Muscle of leg (tissue), 3 donors: ENCODE measurements at regions not wholly inside any gene's neighbourhood (a gene's known extent, or its start where the extent isn't known, plus 50 kb on each side); places are given as distances from the start of the nearest gene placed in this dataset.
"Not testable (repeated sequence)": the region's sequence is repeated elsewhere in the genome, so short reads cannot be mapped to it uniquely, and the experiment has no call there.

Experiments
- DNase-seq: peaks from one replicate; pipeline ENCODE4 v3.0.0; 2013
- H3K27ac ChIP-seq: one replicate; pipeline ENCODE4 v1.5.1; 2013; ENCODE audit warnings: mild to moderate bottlenecking, low read length, control low read depth
- H3K27me3 ChIP-seq: one replicate; pipeline ENCODE4 v1.6.1; 2013; ENCODE audit warnings: low read length; ENCODE audit not compliant: control insufficient read depth, insufficient read depth
- H3K36me3 ChIP-seq: one replicate; pipeline ENCODE4 v1.6.1; 2013; ENCODE audit warnings: low read length; ENCODE audit not compliant: control insufficient read depth, insufficient read depth
- H3K4me1 ChIP-seq: one replicate; pipeline ENCODE4 v1.6.1; 2013; ENCODE audit warnings: low read length; ENCODE audit not compliant: control insufficient read depth, insufficient read depth
- H3K4me3 ChIP-seq: one replicate; pipeline ENCODE4 v1.5.1; 2013; ENCODE audit warnings: low read length, control low read depth
- H3K9me3 ChIP-seq: replicated peaks from 2 replicates; pipeline ENCODE4 v1.6.1; 2013; ENCODE audit warnings: low read depth, low read length; ENCODE audit not compliant: control insufficient read depth
- WGBS: methylation state at CpG from one replicate; pipeline ENCODE4 v1.1.5; 2013; ENCODE audit warnings: missing lambda C conversion rate; ENCODE audit not compliant: insufficient coverage; 5-methylcytosine and 5-hydroxymethylcytosine counted together

DNA sequence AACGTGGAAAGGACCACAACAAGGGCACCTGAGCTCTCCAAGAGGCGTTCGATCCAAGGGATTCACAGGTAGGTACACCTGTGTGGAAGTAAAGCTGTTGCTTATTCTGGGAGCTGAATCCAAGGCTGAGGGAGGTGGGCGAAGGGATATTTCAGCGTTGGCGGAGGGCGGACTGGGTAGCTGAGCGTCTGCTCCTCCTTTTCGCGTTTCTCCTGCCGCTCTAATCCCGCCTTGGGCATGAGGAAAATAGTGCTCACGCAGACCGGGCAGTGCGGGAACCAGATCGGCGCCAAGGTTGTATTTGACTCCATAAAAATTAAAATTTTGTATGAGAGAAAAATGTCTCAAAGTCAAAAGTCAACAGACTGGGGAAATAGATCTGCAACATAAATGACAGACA, 3966.2 kb upstream of the OR11H1 start:
- not testable (repeated sequence) for H3K4me3 ChIP-seq, H3K27ac ChIP-seq, H3K36me3 ChIP-seq, H3K9me3 ChIP-seq, DNase-seq, H3K27me3 ChIP-seq, H3K4me1 ChIP-seq
- 70% methylated on average over 17 of the region's 17 CpGs for WGBS

GRCh38 chr22:11568837-11569563, 3959.0 kb upstream of the OR11H1 start:
- WGBS: 59% methylated on average over 8 of the region's 11 CpGs
- peaks cover 34% of the 10 kb centered on the region for H3K9me3 ChIP-seq
- not testable (repeated sequence) for DNase-seq

GRCh38 chr22:11569564-11569940, 3958.4 kb upstream of the OR11H1 start:
- peaks cover 39% of the 10 kb centered on the region for H3K9me3 ChIP-seq
- 60% methylated on average over 5 of the region's 5 CpGs for WGBS
- not testable (repeated sequence) for H3K27ac ChIP-seq, H3K27me3 ChIP-seq, DNase-seq, H3K4me1 ChIP-seq, H3K36me3 ChIP-seq, H3K4me3 ChIP-seq

More at GRCh38 chr22:11568837-11569563, 3959.0 kb upstream of the OR11H1 start:
- H3K36me3 ChIP-seq, H3K4me3 ChIP-seq, H3K27me3 ChIP-seq, H3K4me1 ChIP-seq, H3K27ac ChIP-seq: not testable (repeated sequence)

GRCh38 chr22:11573154-11573553, 3954.8 kb upstream of the OR11H1 start:
- not testable (repeated sequence) for H3K4me1 ChIP-seq, H3K4me3 ChIP-seq, H3K36me3 ChIP-seq, H3K27ac ChIP-seq, H3K27me3 ChIP-seq, DNase-seq
- 57% methylated on average over 4 of the region's 6 CpGs for WGBS
- H3K9me3 ChIP-seq: peaks cover 58% of the 10 kb centered on the region

DNA sequence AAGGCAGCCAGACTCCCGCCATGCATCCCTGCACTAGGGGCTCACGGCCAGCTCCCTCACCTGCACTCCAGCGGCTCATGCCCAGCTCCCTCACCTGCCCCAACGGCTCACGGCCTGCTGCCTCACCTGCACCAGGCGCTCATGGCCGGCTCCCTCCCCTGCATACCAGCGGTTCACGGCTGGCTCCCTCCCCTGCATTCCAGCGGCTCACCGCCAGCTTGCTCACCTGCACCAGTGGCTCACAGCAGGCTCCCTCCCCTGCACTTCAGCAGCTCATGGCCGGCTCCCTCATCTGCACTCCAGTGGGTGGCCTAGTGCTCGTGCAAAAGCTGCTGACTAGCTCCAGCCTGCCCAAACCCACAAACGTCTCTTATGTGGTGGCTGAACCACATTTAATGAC, 3953.8 kb upstream of the OR11H1 start:
- not testable (repeated sequence) for H3K4me3 ChIP-seq, H3K27me3 ChIP-seq, H3K27ac ChIP-seq, H3K36me3 ChIP-seq, DNase-seq, H3K4me1 ChIP-seq
- peaks cover 59% of the 10 kb centered on the region for H3K9me3 ChIP-seq
- 78% methylated on average over 14 of the region's 14 CpGs for WGBS

- not testable (repeated sequence) for H3K27ac ChIP-seq, H3K4me1 ChIP-seq, H3K36me3 ChIP-seq, H3K4me3 ChIP-seq, DNase-seq, H3K27me3 ChIP-seq
- H3K9me3 ChIP-seq: peaks cover 57% of the 10 kb centered on the region
- 47% methylated on average over 4 of the region's 4 CpGs for WGBS
Measured at GRCh38 chr22:11574659-11575058, 3953.3 kb upstream of the OR11H1 start.

DNA sequence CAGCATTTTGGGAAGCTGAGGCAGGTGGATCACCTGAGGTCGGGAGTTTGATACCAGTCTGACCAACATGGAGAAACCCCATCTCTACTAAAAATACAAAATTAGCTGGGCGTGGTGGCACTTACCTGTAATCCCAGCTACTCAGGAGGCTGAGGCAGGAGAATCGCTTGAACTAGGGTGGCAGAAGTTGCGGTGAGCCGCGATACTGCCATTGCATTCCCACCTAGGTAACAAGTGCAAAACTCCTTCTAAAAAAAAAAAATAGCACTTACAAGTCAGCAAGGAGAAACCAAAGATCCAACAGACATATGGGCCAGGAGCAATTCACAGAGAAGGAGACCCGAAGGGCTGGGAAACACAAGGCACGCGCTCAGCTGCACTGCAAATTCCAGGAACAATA, 3951.3 kb upstream of the OR11H1 start:
- H3K36me3 ChIP-seq, H3K4me1 ChIP-seq, DNase-seq, H3K4me3 ChIP-seq, H3K27ac ChIP-seq, H3K27me3 ChIP-seq: not testable (repeated sequence)
- 72% methylated on average over 9 of the region's 9 CpGs for WGBS
- peaks cover 55% of the 10 kb centered on the region for H3K9me3 ChIP-seq

DNA sequence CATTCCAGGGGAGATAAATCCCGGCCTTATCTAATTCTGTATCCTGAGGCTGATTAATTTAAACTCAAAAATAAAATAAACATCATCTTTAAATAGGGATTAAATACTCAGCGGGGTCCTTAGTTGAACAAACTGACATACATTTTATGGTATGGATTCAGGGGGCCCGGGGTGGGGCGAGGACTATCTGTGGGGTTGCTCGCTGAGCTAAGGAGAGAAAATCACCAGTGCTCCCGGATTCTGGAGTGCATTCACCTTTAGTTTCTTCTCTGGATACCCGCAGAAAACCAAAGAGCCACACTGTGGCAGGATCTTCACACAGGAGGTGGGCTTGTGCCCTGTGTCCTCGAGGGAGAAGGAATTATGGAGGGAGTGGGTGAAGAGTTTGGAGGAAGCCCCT, 3949.9 kb upstream of the OR11H1 start:
- H3K27me3 ChIP-seq, H3K4me3 ChIP-seq, H3K4me1 ChIP-seq, H3K36me3 ChIP-seq, DNase-seq, H3K27ac ChIP-seq: not testable (repeated sequence)
- H3K9me3 ChIP-seq: peaks cover 55% of the 10 kb centered on the region
- 65% methylated on average over 7 of the region's 8 CpGs for WGBS

DNA sequence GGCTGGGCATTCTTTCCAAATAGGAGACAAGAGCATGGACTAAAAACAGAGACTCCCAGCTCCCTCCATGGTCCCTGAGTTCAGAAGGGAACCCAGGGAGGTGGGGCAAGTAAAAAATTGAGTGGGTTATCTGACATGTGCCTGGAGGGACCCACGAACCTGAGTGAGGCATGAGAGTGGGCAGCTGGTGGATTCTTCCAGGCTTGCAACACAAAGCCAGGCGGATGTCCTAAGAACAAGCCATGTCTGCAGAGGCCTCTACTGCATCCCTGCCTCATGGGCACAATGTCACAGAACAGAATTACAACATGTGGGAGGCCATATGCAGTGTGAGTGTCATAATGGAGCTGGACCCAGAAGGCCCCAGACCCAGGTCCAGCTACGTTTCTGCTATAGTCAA, 3949.4 kb upstream of the OR11H1 start:
- not testable (repeated sequence) for H3K27ac ChIP-seq, H3K4me3 ChIP-seq, H3K4me1 ChIP-seq, H3K27me3 ChIP-seq, H3K36me3 ChIP-seq, DNase-seq
- peaks cover 53% of the 10 kb centered on the region for H3K9me3 ChIP-seq
- 41% methylated on average over 2 of the region's 3 CpGs for WGBS

DNA sequence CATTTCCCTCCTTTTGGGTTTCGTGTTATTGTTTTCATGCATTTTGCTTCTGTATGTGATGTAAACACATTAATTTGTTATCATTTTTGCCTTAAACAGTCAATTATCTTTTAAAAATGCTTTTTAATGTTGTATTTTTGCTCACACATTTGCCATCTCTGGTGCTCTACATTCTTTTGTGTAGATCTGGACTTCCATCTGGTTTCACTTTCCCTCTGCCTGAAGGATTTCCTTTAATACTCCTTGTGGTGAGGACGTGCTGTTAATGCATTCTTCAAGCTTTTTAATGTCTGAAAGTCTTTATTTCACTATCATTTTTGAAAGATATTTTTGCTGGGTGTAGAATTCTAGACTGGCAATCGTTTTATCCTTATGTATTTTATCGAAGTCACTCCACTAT, 3945.9 kb upstream of the OR11H1 start:
- WGBS: 80% methylated on average over 2 of the region's 4 CpGs
- not testable (repeated sequence) for H3K4me3 ChIP-seq, H3K27me3 ChIP-seq, H3K4me1 ChIP-seq, H3K27ac ChIP-seq, DNase-seq, H3K36me3 ChIP-seq
- H3K9me3 ChIP-seq: peaks cover 40% of the 10 kb centered on the region

- not testable (repeated sequence) for H3K27me3 ChIP-seq, H3K4me1 ChIP-seq, H3K4me3 ChIP-seq, H3K36me3 ChIP-seq, H3K27ac ChIP-seq, DNase-seq
- 35% methylated on average over 3 of the region's 4 CpGs for WGBS
- peaks cover 28% of the 10 kb centered on the region for H3K9me3 ChIP-seq
Measured at GRCh38 chr22:11584231-11584630, 3943.8 kb upstream of the OR11H1 start.
